ENCODE measurements at regions not wholly inside any gene's neighbourhood (a gene's known extent, or its start where the extent isn't known, plus 50 kb on each side); places are given as distances from the start of the nearest gene placed in this dataset.

DNA sequence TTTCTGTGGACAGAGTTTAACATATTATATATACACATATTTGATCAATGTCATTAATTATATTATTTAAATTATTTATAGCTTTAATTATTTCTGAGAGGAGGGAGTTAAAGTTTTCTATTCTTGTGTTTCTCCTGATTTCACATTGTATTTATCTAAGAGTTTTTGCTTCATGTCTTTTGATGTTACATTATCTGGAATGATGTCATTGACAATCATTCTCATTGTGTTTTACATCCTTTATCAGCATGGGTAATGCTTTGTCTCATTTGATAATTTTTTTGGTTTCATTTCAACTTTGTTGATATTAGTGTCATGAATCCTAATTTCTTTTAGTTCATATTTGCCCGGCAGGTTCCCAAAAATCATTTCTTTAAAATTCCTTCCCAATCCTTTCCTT, 56.7 kb upstream of the TOX2 start:
- Histone ChIP-seq H3K9me3 (no peaks in the 10 kb centered on the region), H3K4me3 (no peak overlapping the region), H3K4me1 (no peaks in the 10 kb centered on the region), H3K27ac (no peak overlapping the region), H3K27me3 (peaks cover 0 to 4% (median 0%) of the 10 kb centered on the region in 3 donors), H3K36me3 (no peaks in the 10 kb centered on the region)
- 77 to 90% (median 81%) methylated on average over 1 of the region's 1 CpG for WGBS, 5 donors
- TF ChIP-seq, protein P1, sequence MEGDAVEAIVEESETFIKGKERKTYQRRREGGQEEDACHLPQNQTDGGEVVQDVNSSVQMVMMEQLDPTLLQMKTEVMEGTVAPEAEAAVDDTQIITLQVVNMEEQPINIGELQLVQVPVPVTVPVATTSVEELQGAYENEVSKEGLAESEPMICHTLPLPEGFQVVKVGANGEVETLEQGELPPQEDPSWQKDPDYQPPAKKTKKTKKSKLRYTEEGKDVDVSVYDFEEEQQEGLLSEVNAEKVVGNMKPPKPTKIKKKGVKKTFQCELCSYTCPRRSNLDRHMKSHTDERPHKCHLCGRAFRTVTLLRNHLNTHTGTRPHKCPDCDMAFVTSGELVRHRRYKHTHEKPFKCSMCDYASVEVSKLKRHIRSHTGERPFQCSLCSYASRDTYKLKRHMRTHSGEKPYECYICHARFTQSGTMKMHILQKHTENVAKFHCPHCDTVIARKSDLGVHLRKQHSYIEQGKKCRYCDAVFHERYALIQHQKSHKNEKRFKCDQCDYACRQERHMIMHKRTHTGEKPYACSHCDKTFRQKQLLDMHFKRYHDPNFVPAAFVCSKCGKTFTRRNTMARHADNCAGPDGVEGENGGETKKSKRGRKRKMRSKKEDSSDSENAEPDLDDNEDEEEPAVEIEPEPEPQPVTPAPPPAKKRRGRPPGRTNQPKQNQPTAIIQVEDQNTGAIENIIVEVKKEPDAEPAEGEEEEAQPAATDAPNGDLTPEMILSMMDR (IDR thresholded peaks at IDR 0.05) = no peak
- TF ChIP-seq POLR2AphosphoS5 (IDR thresholded peaks at IDR 0.05) (no peak), POLR2A (IDR thresholded peaks at IDR 0.05) (no peak), EP300 (IDR thresholded peaks at IDR 0.05) (no peak)
- intact Hi-C loops (cut with DNase I; ENCODE audit: low total_unique reads) = no loop called here
- DNase-seq = no peak

DNA sequence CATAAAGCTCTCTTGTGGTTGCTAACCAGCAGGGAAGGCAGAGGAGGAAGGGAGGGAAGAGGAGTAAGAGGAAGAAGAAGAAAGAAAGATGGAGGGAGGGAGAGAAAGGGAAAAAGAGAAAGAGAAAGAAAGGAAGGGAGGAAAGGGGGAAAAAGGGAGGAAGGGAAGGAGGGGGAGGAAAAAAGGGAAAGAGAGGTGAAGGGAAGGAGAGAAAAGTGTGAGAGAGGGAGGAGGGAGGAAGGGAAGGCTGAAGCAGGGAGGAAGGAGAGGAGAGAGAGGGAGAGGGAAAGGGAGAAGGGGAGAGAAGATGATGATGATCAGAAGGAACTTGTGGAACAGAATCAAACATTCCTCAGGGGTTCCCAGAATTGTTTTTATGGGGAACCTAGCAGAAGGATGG, 57.5 kb upstream of the TOX2 start:
- H3K27ac ChIP-seq = no peak overlapping the region
- peaks cover 0 to 4% (median 0%) of the 10 kb centered on the region in 3 donors for H3K27me3 ChIP-seq
- DNase-seq = no peak
- TF ChIP-seq, protein P1 (IDR thresholded peaks at IDR 0.05) = no peak
- TF ChIP-seq EP300 (IDR thresholded peaks at IDR 0.05) (no peak), POLR2A (IDR thresholded peaks at IDR 0.05) (no peak), POLR2AphosphoS5 (IDR thresholded peaks at IDR 0.05) (no peak)
- H3K36me3 ChIP-seq = no peaks in the 10 kb centered on the region
- intact Hi-C loops (cut with DNase I; ENCODE audit: low total_unique reads) = no loop called here
- H3K9me3 ChIP-seq = no peaks in the 10 kb centered on the region
- H3K4me3 ChIP-seq = no peak overlapping the region
- no peaks in the 10 kb centered on the region for H3K4me1 ChIP-seq

DNA sequence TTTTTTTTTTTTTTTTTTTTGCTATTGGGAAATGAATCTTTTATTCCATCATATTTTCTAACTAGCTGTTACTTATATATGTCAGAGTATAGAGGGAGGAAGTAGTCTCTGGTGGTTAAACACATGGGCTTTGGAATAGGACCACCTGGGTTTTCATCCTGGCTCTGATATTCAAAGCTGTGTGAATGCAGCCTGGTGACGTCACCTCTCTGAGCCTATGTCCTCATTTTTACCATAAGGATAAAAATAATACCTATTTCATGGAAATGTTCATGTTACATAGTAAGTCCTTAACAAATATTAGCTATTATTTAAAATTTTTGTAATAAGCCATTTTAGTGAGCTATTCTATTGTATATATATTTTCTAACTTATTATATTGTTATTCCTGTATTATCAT, 58.8 kb upstream of the TOX2 start:
- H3K4me1 ChIP-seq = no peaks in the 10 kb centered on the region
- 74 to 96% (median 84%) methylated on average over 1 of the region's 1 CpG for WGBS, 5 donors
- no peak for TF ChIP-seq POLR2A (IDR thresholded peaks at IDR 0.05)
- no peak for TF ChIP-seq EP300 (IDR thresholded peaks at IDR 0.05)
- TF ChIP-seq, protein P1 (IDR thresholded peaks at IDR 0.05) = no peak
- no peak for TF ChIP-seq POLR2AphosphoS5 (IDR thresholded peaks at IDR 0.05)
- H3K9me3 ChIP-seq = no peaks in the 10 kb centered on the region
- H3K4me3 ChIP-seq = no peak overlapping the region
- peaks cover 0 to 4% (median 0%) of the 10 kb centered on the region in 3 donors for H3K27me3 ChIP-seq
- intact Hi-C loops (cut with DNase I; ENCODE audit: low total_unique reads) = no loop called here
- DNase-seq = no peak
- H3K27ac ChIP-seq = no peak overlapping the region
- no peaks in the 10 kb centered on the region for H3K36me3 ChIP-seq

DNA sequence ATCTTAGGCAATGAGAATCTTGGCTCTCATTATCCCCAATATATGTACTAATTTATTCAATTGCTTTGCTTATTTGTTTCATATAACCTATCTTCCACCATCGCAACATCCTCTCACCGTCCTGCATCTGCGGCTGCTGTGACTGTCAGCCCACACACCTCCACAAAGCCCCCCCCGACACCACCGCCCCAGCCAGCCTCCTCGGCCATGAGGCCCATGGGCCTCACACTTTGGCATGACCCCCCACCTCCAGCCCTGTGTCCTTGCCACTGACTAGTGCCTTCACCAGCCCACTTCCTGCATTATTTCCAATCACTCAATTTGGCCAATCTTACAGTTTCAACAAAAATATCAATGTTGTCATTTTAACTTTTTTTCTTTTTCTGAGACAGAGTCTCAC, 60.7 kb upstream of the TOX2 start:
- 87 to 95% (median 91%) methylated on average over 6 of the region's 6 CpGs for WGBS, 5 donors
- Histone ChIP-seq H3K9me3 (no peaks in the 10 kb centered on the region), H3K4me3 (no peak overlapping the region), H3K4me1 (peaks cover 0 to 5% (median 2%) of the 10 kb centered on the region in 4 donors), H3K27ac (no peak overlapping the region), H3K36me3 (no peaks in the 10 kb centered on the region), H3K27me3 (peaks cover 0 to 4% (median 0%) of the 10 kb centered on the region in 3 donors)
- intact Hi-C loops (cut with DNase I; ENCODE audit: low total_unique reads) = no loop called here
- TF ChIP-seq, protein P1 (IDR thresholded peaks at IDR 0.05) = no peak
- no peak for TF ChIP-seq EP300 (IDR thresholded peaks at IDR 0.05)
- DNase-seq = no peak
